ENCODE measurements at regions not wholly inside any gene's neighbourhood (a gene's known extent, or its start where the extent isn't known, plus 50 kb on each side); places are given as distances from the start of the nearest gene placed in this dataset.
A peak's percentile ranks its signal among the peaks of the same experiment; 100 is the strongest.

DNA sequence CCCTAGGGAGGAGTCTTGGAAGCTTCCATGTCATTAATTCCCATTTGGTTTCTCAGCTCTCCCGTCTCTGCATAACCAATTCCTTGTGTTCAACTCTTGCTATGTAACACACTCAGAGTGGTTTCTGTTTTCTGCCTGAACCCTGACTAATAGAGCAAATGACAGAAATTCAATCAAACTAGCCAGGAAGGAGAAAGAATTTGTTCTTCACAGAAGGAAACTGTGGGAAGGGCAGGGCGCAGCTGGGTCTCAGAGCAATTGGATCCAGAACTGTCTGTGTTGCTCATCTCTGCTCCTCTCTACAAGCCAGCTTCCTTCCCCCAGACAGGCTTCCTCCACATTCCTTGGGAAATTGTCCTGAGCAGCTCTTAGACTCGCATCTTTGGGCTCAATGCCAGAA lies 269.8 kb downstream of the TNS1 start:
- no peak overlapping the region for H3K4me3 Mint-ChIP-seq
- no peaks in the 10 kb centered on the region for H3K9me3 Mint-ChIP-seq
- no peaks in the 10 kb centered on the region for H3K36me3 Mint-ChIP-seq (ENCODE audit: low read depth)
- no peak for ATAC-seq
- peaks cover 36% of the 10 kb centered on the region for H3K4me1 Mint-ChIP-seq
- no peak for DNase-seq
- H3K27me3 Mint-ChIP-seq, result no peaks in the 10 kb centered on the region
- H3K27ac Mint-ChIP-seq, result peak overlapping the region; percentile 32

DNA sequence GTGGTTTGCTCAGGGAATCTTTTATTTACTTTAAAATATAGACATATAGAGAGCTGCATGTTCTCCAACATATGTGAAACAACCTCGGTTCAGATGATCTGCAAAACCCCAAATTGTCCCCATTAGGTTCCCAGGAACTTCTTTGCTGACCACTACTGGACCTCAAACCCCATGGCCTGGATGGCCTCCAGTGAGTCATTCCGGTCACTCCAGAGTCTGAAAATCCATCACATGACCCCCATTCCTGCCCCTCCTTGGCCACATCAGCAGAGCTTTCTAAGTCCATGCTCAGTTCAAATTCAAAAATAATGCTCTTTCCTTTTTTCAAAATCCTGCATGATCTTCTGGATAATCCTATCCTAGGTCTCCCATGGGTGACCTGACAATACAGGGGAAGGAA lies 271.0 kb downstream of the TNS1 start:
- DNase-seq (no peak), ATAC-seq (no peak)
- H3K9me3 Mint-ChIP-seq, result no peaks in the 10 kb centered on the region
- peaks cover 36% of the 10 kb centered on the region for H3K4me1 Mint-ChIP-seq
- H3K36me3 Mint-ChIP-seq (ENCODE audit: low read depth), result no peaks in the 10 kb centered on the region
- H3K27me3 Mint-ChIP-seq, result no peaks in the 10 kb centered on the region
- H3K27ac Mint-ChIP-seq, result no peak overlapping the region
- no peak overlapping the region for H3K4me3 Mint-ChIP-seq

DNA sequence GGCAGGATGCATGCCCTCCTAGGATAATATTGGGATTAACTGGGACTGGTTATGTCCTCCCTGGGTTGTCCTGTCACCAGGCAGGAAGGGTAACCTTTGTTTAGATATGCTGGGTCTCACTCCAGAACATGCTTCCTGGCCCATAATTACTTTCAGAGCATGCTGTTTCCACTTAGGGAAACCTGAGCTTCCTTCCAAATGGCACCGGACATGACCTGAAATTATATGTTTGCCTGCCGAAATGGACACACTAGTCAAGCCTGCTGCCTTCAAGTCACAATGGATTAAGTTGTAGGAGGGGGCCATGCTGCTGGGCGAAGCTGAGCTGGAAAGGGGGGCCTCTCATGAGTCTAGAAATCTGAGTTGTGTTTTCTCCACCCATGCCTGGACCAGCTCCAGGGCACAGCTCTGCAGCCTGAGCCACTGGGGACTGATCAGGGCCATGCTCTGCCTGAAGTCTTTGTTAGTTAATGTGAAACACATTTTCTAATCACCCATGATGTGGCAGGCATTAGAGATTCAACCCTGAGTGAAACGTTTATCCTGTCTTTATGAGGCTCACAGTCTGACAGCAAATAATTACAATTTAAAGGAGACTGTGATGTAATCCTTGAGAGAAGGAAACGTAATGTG lies 273.3 kb downstream of the TNS1 start:
- no peak for DNase-seq
- H3K27me3 Mint-ChIP-seq, result no peaks in the 10 kb centered on the region
- no peak for ATAC-seq
- no peaks in the 10 kb centered on the region for H3K36me3 Mint-ChIP-seq (ENCODE audit: low read depth)
- H3K4me3 Mint-ChIP-seq, result no peak overlapping the region
- H3K4me1 Mint-ChIP-seq, result peaks cover 24% of the 10 kb centered on the region
- no peaks in the 10 kb centered on the region for H3K9me3 Mint-ChIP-seq
- no peak overlapping the region for H3K27ac Mint-ChIP-seq

DNA sequence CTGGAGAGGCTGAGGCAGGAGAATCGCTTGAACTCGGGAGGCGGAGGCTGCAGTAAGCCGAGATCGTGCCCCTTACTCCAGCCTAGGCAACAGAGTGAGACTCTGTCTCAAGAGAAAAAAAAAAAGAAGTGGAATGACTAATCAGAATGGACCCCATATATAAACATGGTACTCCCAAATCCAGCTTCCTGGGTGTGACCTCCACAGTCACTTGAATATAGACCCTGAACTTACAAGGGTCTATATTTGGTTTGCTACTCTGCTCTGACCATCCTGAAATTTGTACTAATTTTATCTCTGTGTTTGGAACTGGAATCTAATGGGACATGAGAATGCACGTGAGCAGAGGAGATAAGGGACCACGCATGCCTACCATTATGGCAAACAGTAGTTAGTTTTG lies 275.0 kb downstream of the TNS1 start:
- Mint-ChIP-seq H3K4me3 (no peak overlapping the region), H3K36me3 (ENCODE audit: low read depth) (no peaks in the 10 kb centered on the region), H3K27me3 (no peaks in the 10 kb centered on the region), H3K9me3 (no peaks in the 10 kb centered on the region), H3K4me1 (peaks cover 8% of the 10 kb centered on the region), H3K27ac (no peak overlapping the region)
- ATAC-seq (no peak), DNase-seq (no peak)

DNA sequence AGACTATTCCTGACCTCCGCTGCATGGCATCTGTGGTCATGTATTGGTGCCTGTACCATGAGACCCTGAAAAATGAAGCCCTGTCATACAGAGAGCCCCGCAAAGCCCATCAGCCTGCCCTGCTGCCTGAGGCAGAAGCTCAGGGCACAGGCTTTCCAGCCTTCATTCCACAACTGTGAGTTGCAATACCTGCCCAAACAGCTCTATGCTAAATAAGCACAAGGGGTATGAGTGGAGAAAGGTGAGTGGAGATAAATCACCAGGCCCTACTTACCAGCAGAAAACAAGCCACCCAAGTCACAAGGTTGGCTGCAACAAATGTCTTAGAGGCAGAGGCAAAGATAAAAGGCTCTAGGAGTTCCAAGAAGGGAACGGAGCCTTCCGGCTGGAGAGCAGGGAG lies 277.4 kb downstream of the TNS1 start:
- ATAC-seq (no peak), DNase-seq (no peak)
- H3K27ac Mint-ChIP-seq, result no peak overlapping the region
- H3K4me1 Mint-ChIP-seq, result no peaks in the 10 kb centered on the region
- no peaks in the 10 kb centered on the region for H3K36me3 Mint-ChIP-seq (ENCODE audit: low read depth)
- no peaks in the 10 kb centered on the region for H3K9me3 Mint-ChIP-seq
- no peak overlapping the region for H3K4me3 Mint-ChIP-seq
- no peaks in the 10 kb centered on the region for H3K27me3 Mint-ChIP-seq

DNA sequence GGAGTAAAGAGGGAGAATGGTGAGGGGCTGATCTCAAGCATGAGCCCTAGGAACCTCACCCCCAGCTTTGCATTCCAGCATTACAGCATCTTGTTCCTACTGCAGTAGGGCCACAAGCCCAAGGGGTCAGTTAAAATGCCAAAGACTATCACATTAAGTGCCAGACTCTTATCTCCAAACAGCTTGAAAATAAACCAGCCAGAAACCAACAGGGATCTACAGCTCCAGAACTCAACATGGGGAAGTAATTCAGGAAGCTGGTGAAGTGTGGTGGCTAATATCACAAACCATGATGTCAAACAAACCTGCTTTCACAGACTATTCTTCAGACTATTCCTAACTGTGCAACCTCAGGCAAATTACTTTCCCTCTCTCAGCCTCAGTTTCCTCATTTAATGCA lies 278.3 kb downstream of the TNS1 start:
- H3K4me1 Mint-ChIP-seq, result no peaks in the 10 kb centered on the region
- no peak overlapping the region for H3K4me3 Mint-ChIP-seq
- no peaks in the 10 kb centered on the region for H3K36me3 Mint-ChIP-seq (ENCODE audit: low read depth)
- H3K27ac Mint-ChIP-seq, result no peak overlapping the region
- no peaks in the 10 kb centered on the region for H3K9me3 Mint-ChIP-seq
- DNase-seq, result no peak
- H3K27me3 Mint-ChIP-seq, result no peaks in the 10 kb centered on the region
- ATAC-seq, result no peak

DNA sequence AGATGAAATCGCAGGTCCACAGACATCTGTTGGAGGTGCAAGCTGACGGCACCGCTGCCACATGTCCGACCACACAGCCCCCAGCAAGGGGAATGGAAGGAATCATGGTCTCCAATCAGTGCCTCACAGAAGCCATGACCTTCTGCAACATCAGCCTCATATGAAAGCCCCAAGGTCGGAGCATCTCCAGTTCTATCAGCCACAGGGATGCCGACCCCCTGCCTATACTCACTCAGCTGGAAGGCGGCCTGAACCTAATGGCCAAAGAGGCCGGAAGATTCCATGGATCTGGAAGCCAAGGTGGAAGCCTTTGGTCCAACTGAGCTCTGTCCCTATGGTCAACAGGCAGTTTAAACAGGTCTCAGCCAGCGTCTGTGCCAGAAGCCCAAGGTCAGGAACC lies 278.8 kb downstream of the TNS1 start:
- Mint-ChIP-seq H3K4me3 (no peak overlapping the region), H3K27me3 (no peaks in the 10 kb centered on the region), H3K36me3 (ENCODE audit: low read depth) (no peaks in the 10 kb centered on the region), H3K27ac (no peak overlapping the region), H3K9me3 (no peaks in the 10 kb centered on the region), H3K4me1 (no peaks in the 10 kb centered on the region)
- DNase-seq (no peak), ATAC-seq (no peak)

DNA sequence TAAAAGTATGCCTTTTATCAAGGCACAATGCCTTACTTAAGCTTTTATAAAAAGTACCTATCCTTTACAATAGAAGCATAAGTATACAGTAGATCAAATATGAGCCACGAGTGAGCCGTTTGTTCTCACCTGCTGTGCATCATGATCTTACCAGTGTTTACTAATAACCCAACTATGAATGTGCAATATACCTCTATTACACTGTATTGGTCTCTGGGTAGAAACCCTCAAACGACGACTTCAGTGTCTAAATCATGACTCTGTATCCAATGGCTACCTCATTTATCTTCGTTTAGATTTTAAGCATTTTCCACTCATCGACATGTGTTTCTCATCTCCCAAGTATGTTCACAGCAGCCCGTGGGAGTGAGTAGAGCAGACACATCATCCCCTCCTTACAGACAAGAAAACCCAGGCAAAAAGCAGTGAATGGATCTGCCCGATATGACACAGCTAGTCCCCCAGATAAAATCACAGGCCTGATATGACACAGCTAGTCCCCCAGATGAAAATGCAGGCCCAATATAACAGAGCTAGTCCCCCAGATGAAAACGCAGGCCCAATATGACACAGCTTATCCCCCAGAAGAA lies 279.8 kb downstream of the TNS1 start:
- no peak overlapping the region for H3K4me3 Mint-ChIP-seq
- no peak for ATAC-seq
- no peaks in the 10 kb centered on the region for H3K4me1 Mint-ChIP-seq
- no peak for DNase-seq
- no peak overlapping the region for H3K27ac Mint-ChIP-seq
- no peaks in the 10 kb centered on the region for H3K9me3 Mint-ChIP-seq
- no peaks in the 10 kb centered on the region for H3K36me3 Mint-ChIP-seq (ENCODE audit: low read depth)
- H3K27me3 Mint-ChIP-seq, result no peaks in the 10 kb centered on the region

DNA sequence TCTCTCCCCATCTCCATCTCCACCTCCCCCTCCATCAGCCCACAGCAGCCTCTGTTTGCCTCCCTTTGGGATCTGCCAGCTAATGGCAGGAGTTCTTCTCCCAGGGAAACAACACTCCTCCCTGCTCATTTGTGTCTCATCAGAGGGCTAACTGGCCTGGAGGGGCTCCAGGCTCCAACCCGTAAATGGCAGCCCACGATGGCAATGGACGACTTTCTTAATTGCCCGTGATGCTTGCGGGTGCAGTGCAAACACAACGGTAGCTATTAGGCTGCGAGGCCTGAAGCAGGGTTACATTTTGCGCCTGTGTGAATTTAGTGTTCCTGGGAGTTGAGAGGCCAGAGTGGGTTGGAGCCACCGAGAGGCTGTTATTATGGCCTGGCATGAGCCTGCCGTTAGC lies 285.1 kb downstream of the TNS1 start:
- Mint-ChIP-seq H3K9me3 (no peaks in the 10 kb centered on the region), H3K27ac (no peak overlapping the region), H3K36me3 (ENCODE audit: low read depth) (no peaks in the 10 kb centered on the region), H3K27me3 (peaks cover 4% of the 10 kb centered on the region), H3K4me3 (no peak overlapping the region), H3K4me1 (peaks cover 3% of the 10 kb centered on the region)
- no peak for DNase-seq
- no peak for ATAC-seq

DNA sequence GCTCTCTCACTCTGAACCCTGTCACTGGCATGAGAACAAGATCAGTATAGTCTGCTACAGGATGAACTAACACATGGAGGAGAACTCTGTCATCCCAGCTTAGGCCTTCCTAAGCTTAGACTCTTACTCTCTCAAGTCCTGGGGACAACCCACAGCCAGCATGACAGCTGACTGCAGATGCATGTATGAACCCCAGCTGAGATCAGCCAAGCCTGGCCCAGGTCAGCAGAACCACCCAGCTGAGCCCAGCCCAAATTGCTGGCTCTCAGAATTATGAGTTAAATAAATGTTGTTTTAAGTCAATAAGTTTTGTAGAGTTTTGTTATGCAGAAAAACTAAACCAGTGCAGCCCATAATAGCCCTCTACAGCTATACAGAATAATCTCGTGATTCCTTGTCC lies 287.3 kb downstream of the TNS1 start:
- H3K36me3 Mint-ChIP-seq (ENCODE audit: low read depth), result no peaks in the 10 kb centered on the region
- peaks cover 3% of the 10 kb centered on the region for H3K4me1 Mint-ChIP-seq
- H3K27ac Mint-ChIP-seq, result no peak overlapping the region
- ATAC-seq, result no peak
- H3K4me3 Mint-ChIP-seq, result no peak overlapping the region
- H3K27me3 Mint-ChIP-seq, result peaks cover 4% of the 10 kb centered on the region
- DNase-seq, result no peak
- H3K9me3 Mint-ChIP-seq, result no peaks in the 10 kb centered on the region

DNA sequence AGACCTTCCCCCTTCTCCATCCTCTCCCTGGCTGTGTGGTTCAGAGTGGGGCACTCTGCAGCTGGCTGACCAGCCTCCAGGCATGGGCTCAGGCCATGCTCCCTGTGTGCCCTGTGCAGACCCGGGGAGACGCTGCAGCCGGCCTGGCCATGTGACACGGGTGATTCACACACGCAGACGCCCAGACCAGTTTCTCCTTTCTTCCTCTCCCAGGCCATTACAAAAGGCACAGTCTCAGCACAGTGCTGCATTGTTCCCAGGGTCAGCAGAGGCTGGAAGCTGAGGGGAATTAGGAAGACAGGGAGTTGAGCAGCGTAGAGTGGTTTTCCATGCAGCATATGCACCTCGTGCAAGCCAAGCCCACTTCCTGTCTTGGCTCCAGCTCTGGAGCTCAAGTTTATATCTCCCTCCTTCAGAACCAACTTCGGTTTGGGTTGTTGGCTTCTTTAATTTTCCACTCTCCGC lies 288.5 kb downstream of the TNS1 start:
- no peak overlapping the region for H3K27ac Mint-ChIP-seq
- no peaks in the 10 kb centered on the region for H3K36me3 Mint-ChIP-seq (ENCODE audit: low read depth)
- no peak overlapping the region for H3K4me3 Mint-ChIP-seq
- H3K4me1 Mint-ChIP-seq, result peaks cover 3% of the 10 kb centered on the region
- H3K27me3 Mint-ChIP-seq, result peaks cover 6% of the 10 kb centered on the region
- ATAC-seq (no peak), DNase-seq (no peak)
- no peaks in the 10 kb centered on the region for H3K9me3 Mint-ChIP-seq

DNA sequence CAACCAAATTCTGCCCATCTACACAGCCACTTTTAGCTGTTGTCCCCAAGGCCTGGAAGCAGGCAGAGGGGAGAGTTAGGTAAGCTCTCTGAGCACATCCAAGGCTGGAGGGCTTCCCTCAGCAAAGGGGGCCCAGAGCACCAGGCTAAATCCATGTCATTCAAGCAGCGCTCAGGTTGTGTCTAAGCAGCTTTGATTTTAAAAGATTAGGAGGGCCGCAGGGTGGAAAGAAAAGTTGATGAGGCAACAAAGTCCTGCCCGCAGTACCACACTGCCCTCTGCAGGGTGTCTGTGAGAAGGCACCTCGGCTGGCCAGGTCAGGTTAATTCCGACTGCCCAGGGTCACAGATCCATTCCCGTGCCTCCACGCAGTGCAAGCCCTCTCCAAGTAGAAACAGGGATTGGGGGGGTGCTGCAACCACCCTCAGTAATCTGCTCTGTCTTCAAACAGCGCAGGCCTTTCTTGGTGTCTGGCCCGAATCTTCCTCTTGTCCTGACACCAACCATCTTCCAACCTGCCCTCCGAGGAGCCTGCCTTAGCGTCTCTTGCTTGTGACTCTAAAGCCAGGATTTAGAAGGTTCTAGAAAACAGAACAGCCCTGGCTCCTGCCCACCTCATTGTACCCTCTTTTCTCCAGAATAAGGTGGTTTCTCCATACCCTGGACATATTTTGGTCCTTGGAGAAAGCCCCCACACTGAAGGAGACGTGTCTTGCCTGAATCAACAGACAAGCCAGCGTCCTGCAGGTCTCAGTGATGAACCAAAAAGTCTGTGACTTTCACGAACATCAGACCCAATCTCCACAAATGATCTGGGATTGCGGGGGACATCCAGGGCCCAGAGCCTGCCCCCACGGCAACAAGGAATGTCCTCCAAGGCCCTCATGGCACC lies 289.2 kb downstream of the TNS1 start:
- H3K4me3 Mint-ChIP-seq, result no peak overlapping the region
- H3K4me1 Mint-ChIP-seq, result peaks cover 3% of the 10 kb centered on the region
- ATAC-seq (peak; percentile 72), DNase-seq (peak; percentile 85)
- H3K9me3 Mint-ChIP-seq, result no peaks in the 10 kb centered on the region
- H3K27ac Mint-ChIP-seq, result no peak overlapping the region
- peaks cover 6% of the 10 kb centered on the region for H3K27me3 Mint-ChIP-seq
- H3K36me3 Mint-ChIP-seq (ENCODE audit: low read depth), result no peaks in the 10 kb centered on the region

DNA sequence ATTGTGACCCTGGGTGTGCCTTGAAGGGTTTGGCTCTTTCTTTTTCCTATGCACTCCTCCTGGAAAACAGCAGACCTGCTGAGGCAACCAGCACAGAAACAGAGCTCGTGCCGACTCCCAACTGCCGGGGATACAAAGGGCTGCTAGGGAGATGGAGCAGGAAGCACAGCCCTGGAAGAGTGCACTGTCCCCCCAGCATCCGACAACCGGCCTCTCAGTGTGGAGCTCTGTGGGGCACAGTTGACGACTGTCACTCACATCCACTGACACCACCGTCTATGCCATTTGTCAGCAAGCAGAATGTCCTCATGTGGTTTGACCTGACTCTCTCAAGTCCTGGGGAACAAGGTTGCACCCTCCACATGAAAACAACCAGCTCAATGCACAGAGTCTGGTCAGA lies 290.4 kb downstream of the TNS1 start:
- no peaks in the 10 kb centered on the region for H3K36me3 Mint-ChIP-seq (ENCODE audit: low read depth)
- H3K27me3 Mint-ChIP-seq, result peaks cover 6% of the 10 kb centered on the region
- H3K4me3 Mint-ChIP-seq, result no peak overlapping the region
- H3K27ac Mint-ChIP-seq, result no peak overlapping the region
- no peaks in the 10 kb centered on the region for H3K9me3 Mint-ChIP-seq
- DNase-seq (no peak), ATAC-seq (no peak)
- H3K4me1 Mint-ChIP-seq, result peaks cover 3% of the 10 kb centered on the region

DNA sequence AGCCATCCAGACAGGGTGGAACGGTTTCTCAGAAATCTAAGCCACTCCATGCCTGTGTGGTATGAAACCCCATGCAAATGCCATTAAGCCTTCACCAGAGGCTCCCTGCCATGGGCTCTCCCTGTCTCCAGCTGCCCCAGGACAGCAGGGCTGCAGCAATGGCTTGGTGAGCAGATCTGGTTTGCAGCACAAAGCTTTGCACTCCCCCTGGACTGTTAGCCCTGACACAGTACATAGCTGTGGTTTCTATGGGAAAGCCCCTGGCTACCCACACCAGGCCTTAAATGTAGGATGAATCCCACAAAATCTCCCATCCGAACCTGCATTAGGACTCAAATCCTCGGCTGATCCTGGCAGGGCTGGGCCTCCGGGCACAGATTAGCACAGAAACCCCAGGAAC lies 291.6 kb downstream of the TNS1 start:
- peaks cover 5% of the 10 kb centered on the region for H3K27me3 Mint-ChIP-seq
- no peaks in the 10 kb centered on the region for H3K36me3 Mint-ChIP-seq (ENCODE audit: low read depth)
- H3K9me3 Mint-ChIP-seq, result no peaks in the 10 kb centered on the region
- ATAC-seq (no peak), DNase-seq (no peak)
- peaks cover 3% of the 10 kb centered on the region for H3K4me1 Mint-ChIP-seq
- no peak overlapping the region for H3K4me3 Mint-ChIP-seq
- no peak overlapping the region for H3K27ac Mint-ChIP-seq

DNA sequence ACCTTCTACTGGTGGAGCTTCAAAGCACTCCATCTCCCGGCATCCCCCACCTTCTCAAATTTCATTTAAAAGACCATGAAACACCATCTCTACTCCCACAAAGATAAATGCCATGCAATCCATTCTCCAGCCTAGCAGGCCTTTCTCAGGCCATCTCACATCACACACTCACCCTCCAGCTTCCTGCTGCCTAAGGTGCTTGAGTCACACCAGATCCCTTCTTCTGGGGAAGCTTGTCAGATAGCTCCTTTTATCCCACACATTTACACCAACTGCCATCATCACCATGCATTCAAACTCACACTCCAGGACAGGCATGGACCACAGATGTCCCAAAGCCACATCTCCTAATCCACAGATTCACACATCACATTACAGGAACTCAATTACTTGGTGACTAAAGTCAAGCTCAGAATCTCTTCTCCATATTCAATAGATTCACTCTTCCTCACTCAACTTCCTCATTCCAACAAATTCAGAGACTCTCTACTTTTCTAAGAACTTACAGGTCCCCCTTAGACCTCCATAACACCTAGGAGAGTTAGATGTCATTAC lies 292.5 kb downstream of the TNS1 start:
- Mint-ChIP-seq H3K9me3 (no peaks in the 10 kb centered on the region), H3K27ac (no peak overlapping the region), H3K27me3 (peaks cover 4% of the 10 kb centered on the region), H3K4me3 (no peak overlapping the region), H3K36me3 (ENCODE audit: low read depth) (no peaks in the 10 kb centered on the region), H3K4me1 (peaks cover 3% of the 10 kb centered on the region)
- ATAC-seq (no peak), DNase-seq (no peak)
